Epithelial cell of esophagus (primary cell): ENCODE measurements at regions not wholly inside any gene's neighbourhood (a gene's known extent, or its start where the extent isn't known, plus 50 kb on each side); places are given as distances from the start of the nearest gene placed in this dataset.
"Not testable (repeated sequence)": the region's sequence is repeated elsewhere in the genome, so short reads cannot be mapped to it uniquely, and the experiment has no call there.

Experiments used
- DNase-seq: peaks from one replicate; pipeline ENCODE4 v3.0.0; 2010; ENCODE audit warnings: low read depth
- H3K4me3 ChIP-seq: 2 replicates; pipeline ENCODE4 v1.5.1; 2011; ENCODE audit warnings: mild to moderate bottlenecking, low read length, control low read depth
- TF ChIP-seq, protein P1 (sequence below): IDR thresholded peaks from 2 replicates; pipeline ENCODE4 v1.5.1; 2011; ENCODE audit warnings: low read depth, mild to moderate bottlenecking, low read length, control low read depth, inconsistent platforms; ENCODE audit not compliant: insufficient read depth; ENCODE audit errors: missing control alignments

DNA sequence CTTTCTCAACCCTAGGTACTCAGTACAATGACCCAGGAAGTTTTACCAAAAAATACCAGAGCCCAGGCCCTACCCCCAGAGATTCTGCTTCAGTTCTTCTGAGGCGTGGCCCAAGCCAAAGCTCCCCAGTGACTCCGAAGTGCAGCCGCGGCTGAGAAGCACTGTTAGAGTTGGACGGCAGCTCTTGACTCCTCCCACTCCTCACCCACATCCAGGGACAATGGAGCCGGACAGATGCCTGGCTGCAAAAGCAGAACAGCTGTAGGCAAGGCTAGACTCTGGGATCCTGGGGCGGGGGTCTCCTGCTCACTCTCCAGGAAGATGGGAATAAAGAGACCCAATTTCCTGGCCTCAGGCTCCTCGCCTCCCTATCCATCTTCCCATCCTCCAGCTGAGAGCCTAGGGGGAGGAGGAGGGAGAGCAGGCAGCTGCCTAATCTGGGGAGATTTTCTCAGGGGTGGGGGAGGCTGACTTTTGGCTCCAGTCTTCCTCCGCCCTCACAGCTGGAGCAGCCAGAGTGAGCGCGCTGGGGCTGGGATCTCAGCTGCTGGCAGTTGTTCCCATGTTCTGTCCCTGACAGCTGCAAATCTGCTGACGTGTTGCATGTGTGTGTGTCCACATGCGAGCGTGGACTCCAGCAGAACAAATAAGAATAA is 223.8 kb downstream of the OPA1 start:
- DNase-seq = no peak
- TF ChIP-seq, protein P1, sequence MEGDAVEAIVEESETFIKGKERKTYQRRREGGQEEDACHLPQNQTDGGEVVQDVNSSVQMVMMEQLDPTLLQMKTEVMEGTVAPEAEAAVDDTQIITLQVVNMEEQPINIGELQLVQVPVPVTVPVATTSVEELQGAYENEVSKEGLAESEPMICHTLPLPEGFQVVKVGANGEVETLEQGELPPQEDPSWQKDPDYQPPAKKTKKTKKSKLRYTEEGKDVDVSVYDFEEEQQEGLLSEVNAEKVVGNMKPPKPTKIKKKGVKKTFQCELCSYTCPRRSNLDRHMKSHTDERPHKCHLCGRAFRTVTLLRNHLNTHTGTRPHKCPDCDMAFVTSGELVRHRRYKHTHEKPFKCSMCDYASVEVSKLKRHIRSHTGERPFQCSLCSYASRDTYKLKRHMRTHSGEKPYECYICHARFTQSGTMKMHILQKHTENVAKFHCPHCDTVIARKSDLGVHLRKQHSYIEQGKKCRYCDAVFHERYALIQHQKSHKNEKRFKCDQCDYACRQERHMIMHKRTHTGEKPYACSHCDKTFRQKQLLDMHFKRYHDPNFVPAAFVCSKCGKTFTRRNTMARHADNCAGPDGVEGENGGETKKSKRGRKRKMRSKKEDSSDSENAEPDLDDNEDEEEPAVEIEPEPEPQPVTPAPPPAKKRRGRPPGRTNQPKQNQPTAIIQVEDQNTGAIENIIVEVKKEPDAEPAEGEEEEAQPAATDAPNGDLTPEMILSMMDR = no peak
- no peak overlapping the region for H3K4me3 ChIP-seq

DNA sequence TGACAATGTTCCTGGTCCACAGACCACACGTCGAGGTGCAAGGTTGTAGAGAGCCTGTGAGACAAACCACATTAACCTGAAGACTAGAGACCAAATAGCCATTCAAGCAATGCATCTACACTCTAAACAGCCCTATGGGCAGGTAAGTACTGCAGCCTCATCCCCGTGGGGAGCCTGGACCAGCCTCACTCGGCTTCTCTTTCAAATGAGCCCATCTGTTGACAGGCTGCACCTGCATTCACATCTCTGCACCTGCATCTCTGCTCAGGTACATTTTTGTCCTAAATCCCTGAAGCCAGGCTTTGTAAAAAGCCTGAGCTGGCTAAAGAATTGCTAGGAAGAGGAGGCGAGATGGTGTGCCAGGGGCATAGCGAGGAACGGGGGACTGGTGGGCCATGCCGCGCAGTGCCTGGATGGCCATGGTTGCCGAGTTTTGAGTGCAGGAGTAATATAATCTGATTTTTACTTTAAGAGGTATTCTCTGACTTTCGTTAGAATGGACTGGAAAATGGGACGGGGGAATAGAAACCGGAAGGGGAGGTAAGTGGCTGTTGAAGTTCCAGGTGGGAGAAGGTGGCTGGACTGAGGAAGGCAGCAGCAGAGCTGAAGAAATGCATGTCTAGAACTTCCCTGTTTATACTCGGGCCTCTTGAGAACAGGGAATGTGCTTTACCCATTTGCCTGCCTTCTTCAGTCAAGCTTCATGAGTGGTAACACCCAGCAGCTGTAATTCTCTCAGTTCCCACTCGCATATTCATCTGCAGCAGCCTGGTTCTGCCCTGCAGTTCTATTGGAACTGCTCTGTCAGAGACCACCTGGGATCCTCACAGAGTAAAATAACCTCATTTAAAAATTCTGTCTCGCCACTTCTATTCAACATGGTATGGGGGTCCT is 226.4 kb downstream of the OPA1 start:
- no peak for DNase-seq
- H3K4me3 ChIP-seq = no peak overlapping the region

DNA sequence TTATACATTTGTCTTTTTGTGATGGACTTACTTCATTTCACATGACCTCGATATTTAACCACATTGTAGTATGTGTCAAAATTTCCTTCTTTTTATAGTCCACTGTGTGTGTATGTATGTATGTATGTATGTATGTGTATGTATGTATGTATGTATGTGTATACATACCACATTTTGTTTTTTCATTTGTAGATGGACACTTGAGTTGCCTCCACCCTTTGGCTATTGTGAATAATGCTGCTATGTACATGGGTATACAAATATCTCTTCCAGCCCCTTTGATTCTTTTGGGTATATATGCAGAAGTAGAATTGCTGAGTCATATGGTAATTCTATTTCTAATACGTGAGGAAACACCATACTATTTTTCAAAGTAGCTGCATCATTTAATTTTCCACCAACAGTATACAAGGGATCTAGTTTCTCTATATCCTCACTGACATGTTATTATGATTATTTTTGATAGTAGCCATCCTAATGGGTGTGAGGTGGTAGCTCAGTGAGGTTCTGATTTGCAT is 228.2 kb downstream of the OPA1 start:
- DNase-seq = no peak
- TF ChIP-seq, protein P1 = no peak
- H3K4me3 ChIP-seq = no peak overlapping the region

More for the DNA sequence above, 226.4 kb downstream of the OPA1 start:
- TF ChIP-seq, protein P1 = no peak

GRCh38 chr3:193822492-193823212 is 229.6 kb downstream of the OPA1 start:
- no peak for DNase-seq
- no peak overlapping the region for H3K4me3 ChIP-seq
- TF ChIP-seq, protein P1 = no peak

DNA sequence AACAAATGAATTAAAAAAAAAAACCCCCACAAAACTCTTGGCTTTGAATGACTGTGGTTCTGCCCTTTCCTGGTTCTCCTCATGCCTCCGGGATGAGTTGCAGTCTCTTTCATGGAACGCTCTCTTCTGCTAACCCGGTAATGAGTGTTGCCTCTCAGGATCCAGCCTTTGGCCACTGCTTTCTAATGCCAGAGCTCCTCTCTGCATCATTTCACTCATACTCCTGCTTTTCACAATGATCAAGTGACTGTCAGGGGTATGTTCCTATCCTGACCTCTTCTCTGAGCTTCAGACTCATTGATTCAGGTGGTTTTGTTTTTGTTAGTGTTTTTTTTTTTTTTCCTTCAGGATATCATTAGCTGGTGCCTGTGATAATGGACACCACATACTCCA is 230.2 kb downstream of the OPA1 start:
- not testable (repeated sequence) for H3K4me3 ChIP-seq, DNase-seq

DNA sequence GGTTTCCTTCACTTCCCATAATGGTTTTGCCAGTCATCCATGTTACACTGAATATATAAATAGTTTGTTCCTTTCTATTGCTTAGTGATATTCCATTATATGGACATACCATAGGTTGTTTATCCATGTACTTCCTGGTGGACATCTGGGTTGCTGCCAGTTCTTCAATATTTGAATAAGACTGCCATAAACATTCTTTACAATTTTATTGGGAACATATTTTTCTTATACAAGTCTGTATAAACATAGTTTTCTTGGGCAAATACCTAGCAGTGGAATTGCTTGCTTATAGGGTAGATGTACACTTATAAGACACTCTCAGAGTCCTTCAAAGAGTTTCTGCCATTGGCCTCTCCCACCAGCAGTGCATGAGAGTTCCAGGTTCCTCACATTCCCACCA is 231.4 kb downstream of the OPA1 start:
- no peak overlapping the region for H3K4me3 ChIP-seq
- TF ChIP-seq, protein P1 = no peak
- DNase-seq = no peak

- no peak overlapping the region for H3K4me3 ChIP-seq
- TF ChIP-seq, protein P1 = no peak
- DNase-seq = no peak
Measured at GRCh38 chr3:193825617-193826016, 232.6 kb downstream of the OPA1 start.
